Hepatocyte (in vitro differentiated cells): ENCODE measurements at regions not wholly inside any gene's neighbourhood (a gene's known extent, or its start where the extent isn't known, plus 50 kb on each side); places are given as distances from the start of the nearest gene placed in this dataset.

Experiments
- EZH2phosphoT487 ChIP-seq: fragments of 200-600 bp; sonication (generic); IDR thresholded peaks from one replicate; pipeline ENCODE4 v1.6.1; 2018; ENCODE audit warnings: antibody characterized with exemption, mild to moderate bottlenecking, low read depth, moderate library complexity; ENCODE audit not compliant: unreplicated experiment, severe bottlenecking
- TF ChIP-seq, protein P1 (sequence below): fragments of 200-600 bp; sonication (generic); IDR thresholded peaks from 2 replicates; pipeline ENCODE4 v1.5.1; 2016; ENCODE audit warnings: antibody characterized with exemption, mild to moderate bottlenecking; ENCODE audit not compliant: poor library complexity

DNA sequence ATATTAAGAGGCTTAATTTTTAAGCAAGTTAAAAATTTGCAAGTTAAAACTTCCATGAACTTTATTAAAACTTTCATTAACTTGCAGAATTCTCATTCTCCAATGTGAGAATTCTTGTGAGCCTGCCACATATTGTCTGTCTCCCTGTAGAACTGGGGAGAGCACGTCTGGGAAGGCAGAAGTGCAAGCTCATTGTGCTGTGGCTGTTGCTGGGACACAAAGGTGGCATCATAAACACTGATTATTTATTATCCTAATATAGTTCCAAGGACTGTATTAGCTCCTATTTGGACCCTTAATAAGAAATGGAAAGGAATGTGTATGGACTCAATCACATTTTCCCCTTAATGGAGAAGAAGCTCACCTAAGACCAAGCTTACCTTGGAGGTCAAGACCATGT is 68.7 kb upstream of the MROH9 start:
- no peak for TF ChIP-seq EZH2phosphoT487
- TF ChIP-seq, protein P1, sequence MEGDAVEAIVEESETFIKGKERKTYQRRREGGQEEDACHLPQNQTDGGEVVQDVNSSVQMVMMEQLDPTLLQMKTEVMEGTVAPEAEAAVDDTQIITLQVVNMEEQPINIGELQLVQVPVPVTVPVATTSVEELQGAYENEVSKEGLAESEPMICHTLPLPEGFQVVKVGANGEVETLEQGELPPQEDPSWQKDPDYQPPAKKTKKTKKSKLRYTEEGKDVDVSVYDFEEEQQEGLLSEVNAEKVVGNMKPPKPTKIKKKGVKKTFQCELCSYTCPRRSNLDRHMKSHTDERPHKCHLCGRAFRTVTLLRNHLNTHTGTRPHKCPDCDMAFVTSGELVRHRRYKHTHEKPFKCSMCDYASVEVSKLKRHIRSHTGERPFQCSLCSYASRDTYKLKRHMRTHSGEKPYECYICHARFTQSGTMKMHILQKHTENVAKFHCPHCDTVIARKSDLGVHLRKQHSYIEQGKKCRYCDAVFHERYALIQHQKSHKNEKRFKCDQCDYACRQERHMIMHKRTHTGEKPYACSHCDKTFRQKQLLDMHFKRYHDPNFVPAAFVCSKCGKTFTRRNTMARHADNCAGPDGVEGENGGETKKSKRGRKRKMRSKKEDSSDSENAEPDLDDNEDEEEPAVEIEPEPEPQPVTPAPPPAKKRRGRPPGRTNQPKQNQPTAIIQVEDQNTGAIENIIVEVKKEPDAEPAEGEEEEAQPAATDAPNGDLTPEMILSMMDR = no peak
